DMS114 treated with DMSO at 0.1 percent for 48 hours (cell line): ENCODE measurements at regions not wholly inside any gene's neighbourhood (a gene's known extent, or its start where the extent isn't known, plus 50 kb on each side); places are given as distances from the start of the nearest gene placed in this dataset.

Experiments used
- DNase-seq: peaks from one replicate; lab custom pipeline; 2025; ENCODE audit not compliant: unreplicated experiment; lab: John Stamatoyannopoulos, UW

- no peak for DNase-seq
Observed at GRCh38 chr20:39946053-39946810, 742.8 kb downstream of the MAFB start.

- DNase-seq: no peak
Observed at GRCh38 chr20:39944861-39945260, 744.2 kb downstream of the MAFB start.

GRCh38 chr20:39943336-39943735, 745.7 kb downstream of the MAFB start:
- no peak for DNase-seq

- no peak for DNase-seq
Observed at GRCh38 chr20:39941245-39941644, 747.8 kb downstream of the MAFB start.

- DNase-seq: no peak
Observed at GRCh38 chr20:39939241-39939865, 749.7 kb downstream of the MAFB start.

GRCh38 chr20:39936401-39936800, 752.6 kb downstream of the MAFB start:
- DNase-seq: no peak

GRCh38 chr20:39935901-39936300, 753.1 kb downstream of the MAFB start:
- no peak for DNase-seq

DNA sequence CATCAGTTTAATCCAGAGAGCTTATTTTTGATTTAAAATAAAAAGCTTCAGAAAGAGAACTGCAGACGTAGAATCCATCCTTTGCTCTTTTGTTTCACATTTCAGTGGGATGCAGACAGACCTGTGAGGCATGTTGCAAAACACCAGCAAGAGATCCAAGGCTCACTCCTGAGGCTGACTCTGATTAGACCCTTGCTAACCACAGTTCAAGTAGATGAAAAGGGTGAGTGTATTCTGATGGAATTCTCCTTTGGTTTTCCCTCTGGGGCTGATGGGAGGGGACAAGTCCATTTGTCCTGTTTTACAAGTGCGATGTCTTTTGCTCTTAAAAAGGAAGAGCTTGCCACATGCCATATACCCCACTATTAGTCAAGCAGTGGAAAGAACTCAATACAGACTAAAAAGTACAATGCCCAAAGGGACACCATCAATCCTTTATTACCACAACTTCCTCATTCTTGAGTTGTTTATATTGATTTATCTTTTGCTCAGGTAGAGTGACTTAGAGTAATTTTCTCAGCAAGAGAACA, 772.7 kb downstream of the MAFB start:
- DNase-seq: no peak

GRCh38 chr20:39913274-39913673, 775.8 kb downstream of the MAFB start:
- DNase-seq: no peak

DNA sequence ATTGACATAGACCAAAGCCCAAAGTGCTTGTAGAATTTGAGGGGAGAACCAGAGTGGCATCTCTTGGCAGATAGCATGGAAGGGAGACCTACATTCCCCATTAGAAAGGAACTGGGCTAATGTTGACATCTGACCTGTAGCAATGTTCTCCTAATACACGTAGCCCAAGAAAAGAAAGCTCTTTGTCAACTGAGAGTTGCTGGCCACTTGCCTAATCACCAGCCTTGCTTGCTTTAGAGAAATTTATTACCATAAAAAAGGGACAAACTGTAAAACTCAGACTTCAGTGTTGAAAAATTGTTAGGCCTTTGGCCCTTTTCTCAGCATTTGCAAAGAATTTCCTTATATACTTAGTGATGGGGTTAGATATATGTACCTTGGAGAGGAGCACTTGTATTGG, 777.5 kb downstream of the MAFB start:
- no peak for DNase-seq

GRCh38 chr20:39910536-39910935, 778.5 kb downstream of the MAFB start:
- no peak for DNase-seq

- no peak for DNase-seq
Observed at GRCh38 chr20:39909447-39909846, 779.6 kb downstream of the MAFB start.

GRCh38 chr20:39904476-39905112, 784.4 kb downstream of the MAFB start:
- DNase-seq: no peak

GRCh38 chr20:39903806-39904465, 785.1 kb downstream of the MAFB start:
- no peak for DNase-seq

DNA sequence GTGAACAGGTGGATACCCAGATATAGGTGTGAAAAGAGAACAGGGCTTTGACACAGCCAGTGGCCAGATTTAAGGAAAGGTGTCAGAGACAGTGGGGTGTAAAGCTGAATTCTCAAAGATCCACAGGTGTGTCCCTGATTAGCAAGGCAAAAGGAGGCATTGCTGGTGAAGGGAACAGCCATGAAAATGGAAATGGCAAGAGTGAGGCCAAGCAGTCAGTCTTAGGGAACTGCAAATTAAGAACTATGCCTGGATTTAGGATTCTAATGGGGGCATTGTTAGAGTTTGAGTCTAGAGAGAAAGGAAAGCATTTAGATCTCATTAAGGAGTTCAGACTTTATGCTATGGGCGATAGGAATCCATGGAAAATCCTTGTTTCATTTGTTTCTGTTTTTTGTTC, 789.2 kb downstream of the MAFB start:
- DNase-seq: no peak

DNA sequence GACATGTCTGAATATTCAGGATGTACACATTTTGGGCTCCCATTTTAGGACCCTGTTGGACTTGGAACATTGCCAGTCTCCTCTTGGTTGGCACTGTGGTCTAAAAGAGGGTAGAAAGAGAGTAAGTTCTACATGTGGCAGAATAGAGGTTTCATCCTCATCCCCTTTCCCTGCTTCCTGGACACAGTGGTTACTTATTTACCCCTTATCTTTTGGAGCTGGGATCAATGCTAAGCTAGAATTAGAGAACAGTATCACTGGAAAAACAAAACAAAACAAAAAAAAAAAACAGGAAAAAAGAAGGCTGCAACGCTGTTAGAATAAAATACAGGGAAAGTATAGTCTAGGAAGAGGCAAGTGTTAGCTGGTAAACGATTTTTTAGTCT, 790.6 kb downstream of the MAFB start:
- DNase-seq: no peak

GRCh38 chr20:39897781-39898466, 791.1 kb downstream of the MAFB start:
- DNase-seq: no peak

DNA sequence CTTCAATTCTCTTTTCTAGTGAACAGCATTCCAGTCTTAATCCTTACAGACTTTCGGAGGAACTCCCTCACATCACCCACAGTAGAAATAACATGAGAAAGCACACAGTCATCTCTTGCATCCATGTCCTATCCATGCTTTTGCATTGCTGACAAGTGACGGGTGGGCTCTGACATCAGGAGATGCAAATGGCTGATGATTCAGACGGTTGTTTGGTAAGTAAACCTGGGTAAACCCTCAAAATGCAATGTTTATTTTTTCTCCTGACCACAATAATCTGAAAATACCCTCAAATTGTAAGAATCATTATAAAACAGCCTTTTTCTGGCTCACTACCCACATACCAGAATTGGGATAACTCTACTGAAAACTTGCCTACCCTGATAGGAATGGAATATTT, 792.0 kb downstream of the MAFB start:
- no peak for DNase-seq

DNA sequence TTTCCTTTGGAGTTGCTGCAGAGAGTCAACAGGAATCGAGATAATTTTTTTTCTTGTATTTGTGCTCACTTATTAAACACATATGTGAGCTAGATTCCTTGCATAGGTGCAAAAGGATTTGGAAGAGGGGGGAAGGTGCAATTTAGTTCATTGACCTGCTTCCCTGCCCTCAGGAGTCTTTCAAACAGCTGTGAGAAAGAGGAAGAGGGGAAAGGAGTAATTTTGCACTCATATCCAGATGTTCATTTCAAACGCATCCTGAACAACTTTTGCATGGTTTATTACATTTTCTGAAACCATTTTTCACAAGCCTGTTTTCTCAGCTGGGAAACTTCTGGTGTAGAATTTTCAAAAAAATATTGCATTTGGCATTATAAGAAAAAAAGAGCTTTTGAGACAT, 795.0 kb downstream of the MAFB start:
- DNase-seq: no peak

DNA sequence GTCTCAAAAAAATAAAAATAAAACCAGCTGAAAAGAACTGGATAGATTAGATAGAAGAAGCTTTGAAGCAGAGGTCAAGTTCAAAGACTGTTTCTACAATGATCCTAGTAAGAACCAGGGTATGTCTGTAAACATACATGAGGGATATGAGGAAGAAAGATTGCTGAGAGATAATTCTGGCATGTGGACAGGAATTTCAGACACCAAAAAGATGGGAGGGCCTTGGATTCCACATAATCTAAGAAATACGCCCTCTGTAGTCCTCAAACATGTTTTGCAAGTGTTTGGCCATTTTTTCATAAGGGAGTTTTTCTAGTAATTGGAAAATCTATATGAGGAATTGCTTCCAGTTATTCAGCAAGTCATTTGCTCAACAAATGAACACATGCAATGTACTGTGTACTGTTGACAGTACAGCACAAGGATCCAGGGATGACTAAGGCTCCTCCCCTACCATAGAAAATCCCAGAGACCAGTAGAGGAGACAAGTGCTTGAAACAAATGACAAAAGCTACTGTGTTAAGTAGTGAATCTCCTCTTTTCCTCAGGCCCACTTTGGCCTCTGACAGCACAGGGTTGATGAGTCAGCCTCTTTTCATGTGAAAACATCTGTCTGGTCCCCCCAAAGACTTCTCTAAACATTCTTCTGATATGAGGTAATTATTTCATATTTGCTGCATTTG, 795.9 kb downstream of the MAFB start:
- no peak for DNase-seq
